ENCODE measurements at regions not wholly inside any gene's neighbourhood (a gene's known extent, or its start where the extent isn't known, plus 50 kb on each side); places are given as distances from the start of the nearest gene placed in this dataset.

GRCh38 chr5:174601946-174602345, 122.4 kb upstream of the MSX2 start:
- H3K36me3 ChIP-seq (replicated peaks in 1 of 2; ENCODE audit: insufficient read depth in 1 of 2, low read depth in 2 of 2): no peaks in the 10 kb centered on the region
- WGBS, 2 donors: 81 to 90% methylated on average over 1 of the region's 1 CpG
- H3K9me3 ChIP-seq: no peaks in the 10 kb centered on the region
- intact Hi-C loops (cut with DNase I): no loop called here
- H3K27ac ChIP-seq: no peak overlapping the region
- H3K4me3 ChIP-seq: no peak overlapping the region
- no peak for DNase-seq
- ATAC-seq: no peak
- H3K4me1 ChIP-seq: no peaks in the 10 kb centered on the region
- H3K27me3 ChIP-seq: no peaks in the 10 kb centered on the region
- TF ChIP-seq, protein P1, sequence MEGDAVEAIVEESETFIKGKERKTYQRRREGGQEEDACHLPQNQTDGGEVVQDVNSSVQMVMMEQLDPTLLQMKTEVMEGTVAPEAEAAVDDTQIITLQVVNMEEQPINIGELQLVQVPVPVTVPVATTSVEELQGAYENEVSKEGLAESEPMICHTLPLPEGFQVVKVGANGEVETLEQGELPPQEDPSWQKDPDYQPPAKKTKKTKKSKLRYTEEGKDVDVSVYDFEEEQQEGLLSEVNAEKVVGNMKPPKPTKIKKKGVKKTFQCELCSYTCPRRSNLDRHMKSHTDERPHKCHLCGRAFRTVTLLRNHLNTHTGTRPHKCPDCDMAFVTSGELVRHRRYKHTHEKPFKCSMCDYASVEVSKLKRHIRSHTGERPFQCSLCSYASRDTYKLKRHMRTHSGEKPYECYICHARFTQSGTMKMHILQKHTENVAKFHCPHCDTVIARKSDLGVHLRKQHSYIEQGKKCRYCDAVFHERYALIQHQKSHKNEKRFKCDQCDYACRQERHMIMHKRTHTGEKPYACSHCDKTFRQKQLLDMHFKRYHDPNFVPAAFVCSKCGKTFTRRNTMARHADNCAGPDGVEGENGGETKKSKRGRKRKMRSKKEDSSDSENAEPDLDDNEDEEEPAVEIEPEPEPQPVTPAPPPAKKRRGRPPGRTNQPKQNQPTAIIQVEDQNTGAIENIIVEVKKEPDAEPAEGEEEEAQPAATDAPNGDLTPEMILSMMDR (IDR thresholded peaks at IDR 0.05): no peak
- TF ChIP-seq POLR2A (IDR thresholded peaks at IDR 0.05): no peak

- H3K4me3 ChIP-seq: no peak overlapping the region
- DNase-seq: no peak
- no peak overlapping the region for H3K27ac ChIP-seq
- no peak for ATAC-seq
- no peaks in the 10 kb centered on the region for H3K27me3 ChIP-seq
- TF ChIP-seq, protein P1 (IDR thresholded peaks at IDR 0.05): no peak
- no peak for TF ChIP-seq POLR2A (IDR thresholded peaks at IDR 0.05)
- no peaks in the 10 kb centered on the region for H3K9me3 ChIP-seq
- intact Hi-C loops (cut with DNase I): no loop called here
- no peaks in the 10 kb centered on the region for H3K36me3 ChIP-seq (replicated peaks in 1 of 2; ENCODE audit: insufficient read depth in 1 of 2, low read depth in 2 of 2)
- WGBS, 2 donors: 71 to 78% methylated on average over 3 of the region's 3 CpGs
- peaks cover 12% of the 10 kb centered on the region for H3K4me1 ChIP-seq
Measured at GRCh38 chr5:174606153-174606552, 118.2 kb upstream of the MSX2 start.

- H3K27ac ChIP-seq: no peak overlapping the region
- H3K4me3 ChIP-seq: no peak overlapping the region
- no peaks in the 10 kb centered on the region for H3K27me3 ChIP-seq
- DNase-seq (no peak), ATAC-seq (no peak)
- WGBS, 2 donors: 47 to 48% methylated on average over 4 of the region's 4 CpGs
- TF ChIP-seq, protein P1 (IDR thresholded peaks at IDR 0.05): no peak
- TF ChIP-seq POLR2A (IDR thresholded peaks at IDR 0.05): no peak
- no peaks in the 10 kb centered on the region for H3K9me3 ChIP-seq
- intact Hi-C loops (cut with DNase I): no loop called here
- peaks cover 12% of the 10 kb centered on the region for H3K4me1 ChIP-seq
- H3K36me3 ChIP-seq (replicated peaks in 1 of 2; ENCODE audit: insufficient read depth in 1 of 2, low read depth in 2 of 2): no peaks in the 10 kb centered on the region
Measured at GRCh38 chr5:174606646-174607045, 117.7 kb upstream of the MSX2 start.

GRCh38 chr5:174607205-174607604, 117.2 kb upstream of the MSX2 start:
- no peak for ATAC-seq
- no peak for DNase-seq
- WGBS, 2 donors: 84 to 87% methylated on average over 5 of the region's 5 CpGs
- intact Hi-C loops (cut with DNase I): no loop called here
- TF ChIP-seq, protein P1 (IDR thresholded peaks at IDR 0.05): no peak
- no peak for TF ChIP-seq POLR2A (IDR thresholded peaks at IDR 0.05)
- Histone ChIP-seq H3K36me3 (replicated peaks in 1 of 2; ENCODE audit: insufficient read depth in 1 of 2, low read depth in 2 of 2) (no peaks in the 10 kb centered on the region), H3K27ac (no peak overlapping the region), H3K4me3 (no peak overlapping the region), H3K4me1 (peaks cover 12% of the 10 kb centered on the region), H3K9me3 (no peaks in the 10 kb centered on the region), H3K27me3 (no peaks in the 10 kb centered on the region)

DNA sequence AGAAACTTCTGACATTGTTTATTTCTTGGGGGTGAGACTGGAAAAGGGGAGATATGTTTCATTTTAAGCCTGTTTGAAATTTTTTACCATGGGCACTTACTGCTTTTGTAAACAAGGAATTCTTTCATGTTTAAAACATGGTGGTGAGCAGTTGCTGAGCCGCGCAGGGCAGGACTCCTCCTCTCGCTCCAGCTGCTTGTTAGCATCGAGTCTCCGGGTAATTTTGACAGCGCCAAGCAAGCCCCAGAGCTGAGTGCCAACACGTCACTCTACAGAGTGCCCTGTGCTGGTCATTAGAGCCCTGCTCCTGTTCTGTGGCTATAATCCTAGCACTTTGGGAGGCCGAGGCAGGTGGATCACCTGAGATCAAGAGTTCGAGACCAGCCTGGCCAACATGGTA, 116.5 kb upstream of the MSX2 start:
- Histone ChIP-seq H3K27me3 (no peaks in the 10 kb centered on the region), H3K9me3 (no peaks in the 10 kb centered on the region), H3K27ac (no peak overlapping the region), H3K36me3 (replicated peaks in 1 of 2; ENCODE audit: insufficient read depth in 1 of 2, low read depth in 2 of 2) (no peaks in the 10 kb centered on the region), H3K4me3 (no peak overlapping the region), H3K4me1 (peaks cover 12% of the 10 kb centered on the region)
- DNase-seq (no peak), ATAC-seq (no peak)
- 47 to 77% methylated on average over 9 of the region's 9 CpGs for WGBS, 2 donors
- TF ChIP-seq POLR2A (IDR thresholded peaks at IDR 0.05): no peak
- TF ChIP-seq, protein P1 (IDR thresholded peaks at IDR 0.05): no peak
- intact Hi-C loops (cut with DNase I): no loop called here

All from body of pancreas (tissue), 4 donors.